ENCODE measurements at regions not wholly inside any gene's neighbourhood (a gene's known extent, or its start where the extent isn't known, plus 50 kb on each side); places are given as distances from the start of the nearest gene placed in this dataset.
"Not testable (repeated sequence)": the region's sequence is repeated elsewhere in the genome, so short reads cannot be mapped to it uniquely, and the experiment has no call there.

GRCh38 chr5:164518741-164519080 lies 1013.3 kb downstream of the MAT2B start:
- in situ Hi-C loops (cut with MboI; ENCODE audit: low pct_unique_long_range_greater_than_20kb, low sequenced_read_pairs, unreplicated experiment) = loop anchor here (25.0 kb wide), 3 partner anchors 506 to 956 kb away; no protein-coding TSS in a partner anchor
- no peak for TF ChIP-seq CTCF (IDR thresholded peaks at IDR 0.05; ENCODE audit: extremely low read depth, insufficient read depth, missing control alignments)
- no peak for DNase-seq (ENCODE audit: low spot score)

- no peak for TF ChIP-seq CTCF (IDR thresholded peaks at IDR 0.05; ENCODE audit: extremely low read depth, insufficient read depth, missing control alignments)
- DNase-seq (ENCODE audit: low spot score) = no peak
- in situ Hi-C loops (cut with MboI; ENCODE audit: low pct_unique_long_range_greater_than_20kb, low sequenced_read_pairs, unreplicated experiment) = no loop called here
Observed at GRCh38 chr5:164532235-164532900, 1026.9 kb downstream of the MAT2B start.

DNA sequence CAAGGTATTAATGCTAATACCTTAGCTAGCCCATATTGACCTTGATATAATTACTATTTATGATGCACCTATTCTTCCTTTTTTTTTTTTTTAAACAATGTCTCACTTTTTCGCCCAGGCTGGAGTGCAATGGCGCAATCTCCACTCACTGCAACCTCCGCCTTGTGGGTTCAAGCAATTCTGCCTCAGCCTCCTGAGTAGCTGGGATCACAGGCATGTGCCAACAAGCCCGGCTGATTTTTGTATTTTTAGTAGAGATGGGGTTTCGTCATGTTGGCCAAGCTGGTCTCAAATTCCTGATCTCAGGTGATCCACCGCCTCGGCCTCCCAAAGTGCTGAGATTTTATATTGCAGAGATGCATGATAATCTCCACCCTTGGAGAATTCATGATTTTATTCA lies 1028.0 kb downstream of the MAT2B start:
- in situ Hi-C loops (cut with MboI; ENCODE audit: low pct_unique_long_range_greater_than_20kb, low sequenced_read_pairs, unreplicated experiment); DNase-seq (ENCODE audit: low spot score): not testable (repeated sequence)

- DNase-seq (ENCODE audit: low spot score) = no peak
- in situ Hi-C loops (cut with MboI; ENCODE audit: low pct_unique_long_range_greater_than_20kb, low sequenced_read_pairs, unreplicated experiment) = no loop called here
- TF ChIP-seq CTCF (IDR thresholded peaks at IDR 0.05; ENCODE audit: extremely low read depth, insufficient read depth, missing control alignments) = no peak
Observed at GRCh38 chr5:164540174-164540573, 1034.8 kb downstream of the MAT2B start.

DNA sequence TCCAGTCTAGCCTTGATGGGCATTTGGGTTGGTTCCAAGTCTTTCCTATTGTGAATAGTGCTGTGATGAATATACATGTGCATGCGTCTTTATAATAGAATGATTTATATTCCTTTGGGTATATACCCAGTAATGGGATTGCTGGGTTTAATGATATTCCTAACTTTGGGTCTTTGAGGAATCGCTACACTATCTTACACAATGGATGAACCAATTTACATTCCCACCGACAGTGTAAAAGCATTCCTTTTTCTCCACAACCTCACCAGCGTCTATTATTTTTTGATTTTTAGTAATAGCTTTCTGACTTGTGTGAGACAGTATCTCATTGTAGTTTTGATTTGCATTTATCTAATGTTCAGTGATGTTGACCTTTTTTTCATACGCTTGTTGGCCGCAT lies 1040.1 kb downstream of the MAT2B start:
- in situ Hi-C loops (cut with MboI; ENCODE audit: low pct_unique_long_range_greater_than_20kb, low sequenced_read_pairs, unreplicated experiment) = no loop called here
- DNase-seq (ENCODE audit: low spot score) = no peak
- no peak for TF ChIP-seq CTCF (IDR thresholded peaks at IDR 0.05; ENCODE audit: extremely low read depth, insufficient read depth, missing control alignments)

GRCh38 chr5:164553851-164554250 lies 1048.4 kb downstream of the MAT2B start:
- no peak for TF ChIP-seq CTCF (IDR thresholded peaks at IDR 0.05; ENCODE audit: extremely low read depth, insufficient read depth, missing control alignments)
- no peak for DNase-seq (ENCODE audit: low spot score)
- in situ Hi-C loops (cut with MboI; ENCODE audit: low pct_unique_long_range_greater_than_20kb, low sequenced_read_pairs, unreplicated experiment) = no loop called here

DNA sequence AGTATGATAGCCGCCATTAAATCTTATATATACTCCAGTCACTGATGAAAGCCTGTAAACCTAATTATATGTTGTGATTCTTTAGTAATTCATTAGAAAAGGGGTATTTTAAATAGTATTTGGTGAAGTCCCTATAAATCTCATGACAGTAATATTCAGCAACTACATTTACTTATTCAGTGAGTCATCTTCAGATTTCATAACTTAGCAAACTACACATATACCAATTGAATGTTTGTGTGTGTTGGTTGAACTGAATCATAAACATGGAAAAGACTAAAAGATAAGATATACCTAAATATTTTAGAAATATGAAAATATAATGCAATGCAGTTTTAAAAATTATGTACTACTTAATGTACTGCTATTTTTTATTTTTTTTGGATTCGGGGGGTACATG lies 1050.4 kb downstream of the MAT2B start:
- no peak for TF ChIP-seq CTCF (IDR thresholded peaks at IDR 0.05; ENCODE audit: extremely low read depth, insufficient read depth, missing control alignments)
- in situ Hi-C loops (cut with MboI; ENCODE audit: low pct_unique_long_range_greater_than_20kb, low sequenced_read_pairs, unreplicated experiment) = no loop called here
- no peak for DNase-seq (ENCODE audit: low spot score)
